ENCODE measurements at regions not wholly inside any gene's neighbourhood (a gene's known extent, or its start where the extent isn't known, plus 50 kb on each side); places are given as distances from the start of the nearest gene placed in this dataset.

- Mint-ChIP-seq H3K9me3 (peaks cover 3% of the 10 kb centered on the region), H3K4me3 (no peak overlapping the region), H3K36me3 (ENCODE audit: low read depth) (no peaks in the 10 kb centered on the region), H3K27me3 (ENCODE audit: low read depth) (no peaks in the 10 kb centered on the region), H3K27ac (ENCODE audit: unreplicated experiment) (no peak overlapping the region), H3K4me1 (peaks cover 4% of the 10 kb centered on the region)
- DNase-seq (ENCODE audit: low read depth, low spot score): no peak
- TF ChIP-seq CTCF (conservative IDR thresholded peaks at IDR 0.05): no peak
Observed at GRCh38 chr6:82602776-82603175, 239.2 kb downstream of the TPBG start.

GRCh38 chr6:82603871-82604270 is 240.3 kb downstream of the TPBG start:
- H3K9me3 Mint-ChIP-seq: peaks cover 3% of the 10 kb centered on the region
- H3K27ac Mint-ChIP-seq (ENCODE audit: unreplicated experiment): no peak overlapping the region
- no peaks in the 10 kb centered on the region for H3K36me3 Mint-ChIP-seq (ENCODE audit: low read depth)
- TF ChIP-seq CTCF (conservative IDR thresholded peaks at IDR 0.05): no peak
- DNase-seq (ENCODE audit: low read depth, low spot score): no peak
- no peaks in the 10 kb centered on the region for H3K27me3 Mint-ChIP-seq (ENCODE audit: low read depth)
- peaks cover 15% of the 10 kb centered on the region for H3K4me1 Mint-ChIP-seq
- no peak overlapping the region for H3K4me3 Mint-ChIP-seq

- H3K27me3 Mint-ChIP-seq (ENCODE audit: low read depth): no peaks in the 10 kb centered on the region
- peak overlapping the region; percentile 48 for H3K4me3 Mint-ChIP-seq
- no peaks in the 10 kb centered on the region for H3K9me3 Mint-ChIP-seq
- peaks cover 23% of the 10 kb centered on the region for H3K4me1 Mint-ChIP-seq
- no peak for TF ChIP-seq CTCF (conservative IDR thresholded peaks at IDR 0.05)
- DNase-seq (ENCODE audit: low read depth, low spot score): no peak
- peak overlapping the region; percentile 79 for H3K27ac Mint-ChIP-seq (ENCODE audit: unreplicated experiment)
- H3K36me3 Mint-ChIP-seq (ENCODE audit: low read depth): no peaks in the 10 kb centered on the region
Observed at GRCh38 chr6:82607998-82608725, 244.5 kb downstream of the TPBG start.

- Mint-ChIP-seq H3K9me3 (no peaks in the 10 kb centered on the region), H3K36me3 (ENCODE audit: low read depth) (no peaks in the 10 kb centered on the region), H3K27me3 (ENCODE audit: low read depth) (no peaks in the 10 kb centered on the region), H3K4me1 (peaks cover 23% of the 10 kb centered on the region), H3K27ac (ENCODE audit: unreplicated experiment) (no peak overlapping the region), H3K4me3 (no peak overlapping the region)
- TF ChIP-seq CTCF (conservative IDR thresholded peaks at IDR 0.05): no peak
- DNase-seq (ENCODE audit: low read depth, low spot score): no peak
Observed at GRCh38 chr6:82608781-82609180, 245.2 kb downstream of the TPBG start.

- no peaks in the 10 kb centered on the region for H3K27me3 Mint-ChIP-seq (ENCODE audit: low read depth)
- H3K4me3 Mint-ChIP-seq: no peak overlapping the region
- H3K4me1 Mint-ChIP-seq: peaks cover 23% of the 10 kb centered on the region
- no peaks in the 10 kb centered on the region for H3K36me3 Mint-ChIP-seq (ENCODE audit: low read depth)
- no peak for TF ChIP-seq CTCF (conservative IDR thresholded peaks at IDR 0.05)
- DNase-seq (ENCODE audit: low read depth, low spot score): no peak
- no peaks in the 10 kb centered on the region for H3K9me3 Mint-ChIP-seq
- no peak overlapping the region for H3K27ac Mint-ChIP-seq (ENCODE audit: unreplicated experiment)
Observed at GRCh38 chr6:82611751-82612150, 248.1 kb downstream of the TPBG start.

Data from neural crest cell (in vitro differentiated cells).